Fibroblast of the aortic adventitia (primary cell): ENCODE measurements at regions not wholly inside any gene's neighbourhood (a gene's known extent, or its start where the extent isn't known, plus 50 kb on each side); places are given as distances from the start of the nearest gene placed in this dataset.

Source experiments
- DNase-seq: peaks from one replicate; pipeline ENCODE4 v3.0.0-alpha.2; 2010; ENCODE audit warnings: low read depth
- H3K4me3 ChIP-seq: 2 replicates; pipeline ENCODE4 v1.5.1; 2011; ENCODE audit warnings: low read depth, mild to moderate bottlenecking, control low read depth, low read length, moderate library complexity
- CTCF ChIP-seq: IDR thresholded peaks from 2 replicates; pipeline ENCODE4 v1.5.1; 2011; ENCODE audit warnings: mild to moderate bottlenecking, low read length, control low read depth, inconsistent platforms; ENCODE audit not compliant: insufficient read depth

GRCh38 chr5:2677689-2678088, 73.8 kb downstream of the IRX2 start:
- no peak for DNase-seq
- no peak for TF ChIP-seq CTCF
- H3K4me3 ChIP-seq: no peak overlapping the region

GRCh38 chr5:2675548-2675947, 75.9 kb downstream of the IRX2 start:
- no peak for DNase-seq
- TF ChIP-seq CTCF: no peak
- no peak overlapping the region for H3K4me3 ChIP-seq

- H3K4me3 ChIP-seq: no peak overlapping the region
- TF ChIP-seq CTCF: no peak
- DNase-seq: no peak
Observed at GRCh38 chr5:2674456-2674855, 77.0 kb downstream of the IRX2 start.

GRCh38 chr5:2670940-2671339, 80.5 kb downstream of the IRX2 start:
- DNase-seq: no peak
- TF ChIP-seq CTCF: no peak
- H3K4me3 ChIP-seq: no peak overlapping the region

- no peak for DNase-seq
- TF ChIP-seq CTCF: no peak
- H3K4me3 ChIP-seq: no peak overlapping the region
Observed at GRCh38 chr5:2669913-2670312, 81.6 kb downstream of the IRX2 start.

GRCh38 chr5:2669259-2669658, 82.2 kb downstream of the IRX2 start:
- no peak for TF ChIP-seq CTCF
- DNase-seq: no peak
- H3K4me3 ChIP-seq: no peak overlapping the region

GRCh38 chr5:2666081-2666480, 85.4 kb downstream of the IRX2 start:
- no peak for TF ChIP-seq CTCF
- H3K4me3 ChIP-seq: no peak overlapping the region
- no peak for DNase-seq
